GM12875 (cell line): ENCODE measurements at regions not wholly inside any gene's neighbourhood (a gene's known extent, or its start where the extent isn't known, plus 50 kb on each side); places are given as distances from the start of the nearest gene placed in this dataset.
A peak's percentile ranks its signal among the peaks of the same experiment; 100 is the strongest.

Experiments
- H3K4me3 ChIP-seq: one replicate; pipeline ENCODE4 v1.5.1; 2011; ENCODE audit warnings: low read depth, low read length, control low read depth
- CTCF ChIP-seq: IDR thresholded peaks from 2 replicates; pipeline ENCODE4 v1.5.1; 2011; ENCODE audit warnings: low read depth, mild to moderate bottlenecking, control low read depth, inconsistent platforms, low read length, moderate library complexity, borderline replicate concordance; ENCODE audit not compliant: insufficient read depth

- no peak for TF ChIP-seq CTCF
- H3K4me3 ChIP-seq, result no peak overlapping the region
These were observed 83.4 kb upstream of the POU3F1 start for GRCh38 chr1:38129971-38130370.

GRCh38 chr1:38129473-38129872 is 82.9 kb upstream of the POU3F1 start:
- no peak overlapping the region for H3K4me3 ChIP-seq
- 0 out of 2 replicates have a peak, but pooled peaks have one; percentile 17 for TF ChIP-seq CTCF

GRCh38 chr1:38128926-38129453 is 82.4 kb upstream of the POU3F1 start:
- TF ChIP-seq CTCF, result no peak
- no peak overlapping the region for H3K4me3 ChIP-seq

- no peak overlapping the region for H3K4me3 ChIP-seq
- no peak for TF ChIP-seq CTCF
These were observed 81.9 kb upstream of the POU3F1 start for GRCh38 chr1:38128511-38128910.

- no peak for TF ChIP-seq CTCF
- H3K4me3 ChIP-seq, result no peak overlapping the region
These were observed 80.8 kb upstream of the POU3F1 start for GRCh38 chr1:38127428-38127827.

- H3K4me3 ChIP-seq, result no peak overlapping the region
- TF ChIP-seq CTCF, result no peak
These were observed 80.4 kb upstream of the POU3F1 start for GRCh38 chr1:38126970-38127369.

GRCh38 chr1:38125837-38126520 is 79.4 kb upstream of the POU3F1 start:
- TF ChIP-seq CTCF, result no peak
- H3K4me3 ChIP-seq, result no peak overlapping the region
